EL (cell line): ENCODE measurements at regions not wholly inside any gene's neighbourhood (a gene's known extent, or its start where the extent isn't known, plus 50 kb on each side); places are given as distances from the start of the nearest gene placed in this dataset.

Source experiments
- DNase-seq: peaks from one replicate; pipeline ENCODE4 v3.0.0-alpha.2; 2016

DNA sequence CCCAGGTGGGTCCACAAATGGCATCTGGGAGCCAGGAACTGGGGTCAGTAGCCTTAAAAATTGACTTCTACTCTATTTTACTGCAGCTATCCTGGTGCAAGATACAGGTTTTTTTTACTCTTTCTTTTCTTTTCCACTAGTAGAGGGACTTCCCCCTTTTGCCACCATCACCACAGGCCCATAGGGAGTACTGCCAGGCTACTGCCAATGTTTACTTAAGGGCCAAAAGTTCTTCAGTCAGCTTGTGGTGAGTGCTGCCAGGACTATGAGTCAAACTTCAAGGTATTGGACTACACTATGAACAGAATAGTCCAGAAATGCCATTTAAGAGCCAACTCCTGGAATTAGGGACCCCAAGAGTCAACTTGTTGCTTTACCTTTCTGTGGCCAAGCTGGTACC lies 94.7 kb downstream of the EDA2R start:
- no peak for DNase-seq

DNA sequence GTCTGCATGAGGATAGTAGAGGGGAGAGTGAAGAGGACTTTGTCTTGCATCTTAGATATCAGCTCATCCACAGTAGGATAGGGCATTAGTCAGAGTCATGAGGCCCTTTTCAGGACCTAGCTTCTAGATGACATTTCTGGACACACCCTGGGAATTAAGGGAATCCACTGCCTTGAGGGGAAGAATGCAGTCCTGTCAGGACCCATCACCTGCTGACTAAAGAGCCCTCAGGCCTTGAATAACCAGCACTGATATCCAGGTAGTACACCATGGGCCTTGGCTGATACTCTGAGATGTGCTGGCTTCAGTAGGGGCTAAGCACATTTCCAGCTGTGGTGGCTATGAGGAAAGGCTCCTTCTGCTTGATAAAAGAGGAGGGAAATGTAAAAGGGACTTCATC lies 134.4 kb downstream of the EDA2R start:
- no peak for DNase-seq

GRCh38 chrX:66498672-66499296 lies 140.1 kb downstream of the EDA2R start:
- no peak for DNase-seq

DNA sequence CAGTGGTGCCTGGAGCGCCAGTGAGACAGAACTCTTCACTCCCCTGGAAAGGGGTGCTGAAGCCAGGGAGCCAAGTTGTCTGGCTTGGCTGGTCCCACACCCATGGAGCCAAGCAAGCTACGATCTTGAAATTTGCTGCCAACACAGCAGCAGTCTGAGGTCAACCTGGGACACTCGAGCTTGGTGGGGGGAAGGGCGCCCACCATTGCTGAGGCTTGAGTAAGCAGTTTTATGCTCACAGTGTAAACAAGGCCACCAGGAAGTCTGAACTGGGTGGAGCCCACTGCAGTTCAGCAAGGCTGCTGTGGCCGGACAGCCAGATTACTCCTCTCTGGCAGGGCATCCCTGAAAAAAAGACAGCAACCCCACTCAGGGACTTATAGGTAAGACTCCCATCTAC lies 149.5 kb downstream of the EDA2R start:
- DNase-seq = peak; percentile 0
